ENCODE measurements at regions not wholly inside any gene's neighbourhood (a gene's known extent, or its start where the extent isn't known, plus 50 kb on each side); places are given as distances from the start of the nearest gene placed in this dataset.
"Not testable (repeated sequence)": the region's sequence is repeated elsewhere in the genome, so short reads cannot be mapped to it uniquely, and the experiment has no call there.

- no peak for DNase-seq (ENCODE audit: low spot score)
Measured at GRCh38 chr6:168255283-168255881, 64.2 kb downstream of the DACT2 start.

DNA sequence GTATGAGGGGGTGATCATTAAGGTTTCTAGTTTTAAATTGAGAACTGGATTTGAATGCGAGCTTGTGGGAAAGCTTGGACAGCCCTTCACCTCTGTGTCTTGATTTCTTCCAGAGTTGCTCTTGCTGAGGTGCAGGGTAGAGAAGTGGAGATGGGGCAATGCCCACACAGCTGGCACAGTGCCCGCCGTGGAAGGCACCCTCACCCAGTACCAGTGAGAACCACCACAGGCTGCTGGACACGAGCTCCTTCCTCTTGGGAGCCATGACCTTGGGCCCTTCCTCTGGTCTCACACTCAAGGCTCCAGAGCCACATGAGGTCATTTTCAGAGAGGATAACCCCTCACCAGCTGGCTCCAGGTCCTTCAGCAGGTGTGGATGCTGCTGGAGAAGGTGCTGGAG is 67.3 kb downstream of the DACT2 start:
- DNase-seq (ENCODE audit: low spot score), result no peak

GRCh38 chr6:168250250-168250649 is 69.3 kb downstream of the DACT2 start:
- DNase-seq (ENCODE audit: low spot score), result no peak

DNA sequence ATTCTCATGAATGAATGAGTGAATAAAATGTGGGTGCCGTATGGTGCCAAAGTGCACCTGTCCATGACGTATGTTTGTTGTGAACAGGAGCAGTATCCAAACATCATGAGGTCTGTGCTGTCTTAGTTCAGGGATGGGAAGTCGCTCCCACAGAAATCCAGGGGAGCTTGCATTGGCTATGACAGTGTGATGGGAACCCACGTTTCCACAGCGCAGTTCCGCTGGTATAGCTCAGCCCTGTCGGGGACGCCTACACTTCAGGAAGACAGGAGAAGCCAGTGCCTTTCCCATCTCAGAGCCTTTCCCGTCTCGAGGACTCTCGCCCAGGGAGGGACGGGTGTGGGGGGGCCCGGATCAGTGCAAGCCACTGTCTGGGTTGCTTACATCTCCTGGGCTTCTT is 69.8 kb downstream of the DACT2 start:
- DNase-seq (ENCODE audit: low spot score), result no peak

GRCh38 chr6:168248148-168248620 is 71.4 kb downstream of the DACT2 start:
- no peak for DNase-seq (ENCODE audit: low spot score)

- DNase-seq (ENCODE audit: low spot score), result peak; percentile 61
Measured at GRCh38 chr6:168247443-168248147, 72.0 kb downstream of the DACT2 start.

DNA sequence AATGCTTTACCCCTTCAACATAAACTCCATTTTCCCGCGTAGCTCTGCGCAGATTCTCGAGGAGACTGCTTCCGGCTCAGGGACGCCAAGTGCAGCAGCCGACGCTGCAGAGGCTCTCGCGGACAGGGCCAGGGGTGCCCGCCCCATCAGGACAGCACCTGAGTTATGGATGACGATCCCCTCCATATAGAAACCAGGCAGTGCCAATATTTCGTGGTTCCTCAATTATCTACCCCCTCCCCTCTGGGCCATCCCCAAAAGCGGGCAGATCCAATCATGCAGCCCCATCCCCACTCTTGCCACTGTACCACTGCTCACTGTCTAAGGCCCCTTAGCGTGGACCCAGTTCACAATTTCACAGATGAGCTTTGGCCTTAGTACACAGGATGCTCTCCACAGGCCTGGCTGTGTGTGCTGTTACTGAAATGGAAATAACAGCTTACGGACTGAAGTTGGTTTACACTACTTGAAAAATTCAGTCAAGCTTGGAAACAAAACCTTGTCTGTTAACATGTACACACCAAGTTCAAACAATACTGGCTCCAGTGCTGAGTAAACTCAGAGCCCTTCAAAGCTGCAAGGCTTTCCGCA is 74.5 kb downstream of the DACT2 start:
- no peak for DNase-seq (ENCODE audit: low spot score)

- DNase-seq (ENCODE audit: low spot score), result no peak
Measured at GRCh38 chr6:168243812-168244376, 75.7 kb downstream of the DACT2 start.

DNA sequence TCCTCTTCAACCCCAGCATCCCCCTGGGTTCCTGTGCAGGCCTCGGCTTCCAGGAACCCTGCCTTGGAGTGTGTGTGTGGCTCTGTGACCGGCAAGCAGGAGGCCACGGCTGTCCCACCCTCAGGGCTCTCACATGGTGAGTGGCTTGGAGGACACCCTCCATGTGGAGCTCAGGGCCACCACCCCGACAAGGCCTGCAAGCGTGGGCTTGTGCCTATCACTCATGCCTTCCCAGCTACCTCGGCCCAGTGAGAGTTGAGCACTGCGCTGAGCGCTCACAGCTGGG is 76.7 kb downstream of the DACT2 start:
- DNase-seq (ENCODE audit: low spot score), result no peak

DNA sequence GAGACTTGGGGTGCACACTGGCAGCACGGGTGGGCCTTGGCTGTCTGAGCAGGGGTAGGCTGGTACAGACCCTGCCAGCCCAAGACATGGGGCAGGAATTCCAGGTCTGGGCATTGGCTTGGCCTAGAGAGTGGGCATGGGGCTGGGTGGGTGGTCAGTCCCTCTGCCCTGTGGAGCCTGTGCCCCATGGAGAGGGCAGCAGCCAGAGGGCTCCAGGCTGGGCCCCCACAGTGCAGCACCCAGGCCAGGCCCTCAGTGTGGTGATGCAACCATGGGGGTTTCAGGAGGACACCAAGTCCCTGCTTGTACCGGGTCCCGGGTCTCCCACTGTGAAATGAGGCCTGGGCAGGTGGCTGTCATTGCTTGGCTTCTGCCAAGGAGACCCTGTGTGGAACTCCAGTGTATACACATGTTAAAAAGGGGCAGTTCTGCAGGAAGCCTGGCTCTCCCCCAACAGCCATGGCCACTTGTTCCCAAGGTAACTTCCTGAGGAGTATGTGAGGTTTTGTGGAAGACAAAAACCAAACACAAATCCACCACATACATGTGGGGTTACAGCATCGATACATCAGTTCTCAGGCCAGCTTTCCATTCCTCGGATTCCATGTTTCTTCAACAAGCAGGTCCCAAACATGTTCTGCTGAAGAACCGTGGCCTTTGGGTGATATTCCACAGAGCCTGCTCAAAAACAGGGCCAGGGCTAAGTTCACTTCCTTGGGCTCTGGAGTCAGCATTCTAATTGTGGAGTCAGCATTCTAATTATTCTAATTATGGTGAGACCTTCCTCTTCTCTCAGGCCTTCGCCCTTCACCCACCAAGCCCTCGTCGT is 77.3 kb downstream of the DACT2 start:
- no peak for DNase-seq (ENCODE audit: low spot score)

DNA sequence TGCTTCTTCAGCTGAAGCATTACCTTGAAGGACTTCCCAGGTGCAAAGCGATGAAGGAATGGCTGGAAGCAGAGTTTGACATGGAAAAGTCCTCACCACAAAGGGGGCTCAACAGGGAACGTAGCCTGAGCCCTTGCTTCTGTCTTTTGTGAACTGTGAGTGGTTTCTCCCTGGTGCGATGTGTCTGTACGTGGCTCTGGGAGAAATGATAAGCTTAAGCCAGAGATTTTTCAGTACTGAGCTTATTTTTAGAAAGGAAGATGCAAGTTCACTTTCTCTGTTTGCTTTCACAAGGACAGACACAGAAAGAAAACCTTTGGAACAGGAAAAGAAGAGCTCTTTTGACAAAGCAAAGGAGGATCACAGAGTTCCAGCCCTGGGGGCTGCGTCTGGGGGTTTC is 79.4 kb downstream of the DACT2 start:
- no peak for DNase-seq (ENCODE audit: low spot score)

DNA sequence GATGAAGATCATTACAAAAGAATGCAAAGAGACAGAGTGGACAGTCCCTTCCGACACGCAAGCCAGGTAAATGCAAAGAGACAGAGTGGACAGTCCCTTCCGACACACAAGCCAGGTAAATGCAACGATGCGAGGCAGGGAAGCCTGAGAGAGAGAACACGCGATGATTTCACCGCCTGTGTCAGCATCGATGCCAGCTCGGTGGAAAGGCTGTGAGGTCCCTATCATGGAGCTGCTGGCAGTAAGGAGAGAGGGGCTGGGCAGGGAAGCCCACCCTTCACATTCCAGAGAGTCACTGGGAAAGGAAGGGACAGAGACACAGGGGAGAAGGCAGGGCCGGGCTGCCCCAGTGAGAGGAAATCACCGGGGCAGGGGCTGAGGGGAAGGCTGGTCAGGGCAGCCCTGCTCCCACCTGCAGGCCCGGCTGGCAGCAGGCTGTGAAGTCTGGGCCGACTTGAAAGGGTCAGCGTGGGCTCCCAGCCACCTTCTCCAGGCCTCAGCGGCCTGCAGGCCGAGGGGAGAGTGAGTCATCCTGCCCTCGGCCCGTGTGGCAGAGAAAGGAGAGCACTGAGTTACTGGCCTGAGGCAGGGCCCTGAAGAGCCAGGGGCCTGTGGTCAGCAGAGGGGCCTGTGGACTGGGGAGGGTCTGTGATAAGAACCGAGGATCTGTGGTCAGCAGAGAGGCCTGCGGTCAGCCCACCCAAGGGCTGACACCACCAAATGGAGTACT is 80.4 kb downstream of the DACT2 start:
- no peak for DNase-seq (ENCODE audit: low spot score)

DNA sequence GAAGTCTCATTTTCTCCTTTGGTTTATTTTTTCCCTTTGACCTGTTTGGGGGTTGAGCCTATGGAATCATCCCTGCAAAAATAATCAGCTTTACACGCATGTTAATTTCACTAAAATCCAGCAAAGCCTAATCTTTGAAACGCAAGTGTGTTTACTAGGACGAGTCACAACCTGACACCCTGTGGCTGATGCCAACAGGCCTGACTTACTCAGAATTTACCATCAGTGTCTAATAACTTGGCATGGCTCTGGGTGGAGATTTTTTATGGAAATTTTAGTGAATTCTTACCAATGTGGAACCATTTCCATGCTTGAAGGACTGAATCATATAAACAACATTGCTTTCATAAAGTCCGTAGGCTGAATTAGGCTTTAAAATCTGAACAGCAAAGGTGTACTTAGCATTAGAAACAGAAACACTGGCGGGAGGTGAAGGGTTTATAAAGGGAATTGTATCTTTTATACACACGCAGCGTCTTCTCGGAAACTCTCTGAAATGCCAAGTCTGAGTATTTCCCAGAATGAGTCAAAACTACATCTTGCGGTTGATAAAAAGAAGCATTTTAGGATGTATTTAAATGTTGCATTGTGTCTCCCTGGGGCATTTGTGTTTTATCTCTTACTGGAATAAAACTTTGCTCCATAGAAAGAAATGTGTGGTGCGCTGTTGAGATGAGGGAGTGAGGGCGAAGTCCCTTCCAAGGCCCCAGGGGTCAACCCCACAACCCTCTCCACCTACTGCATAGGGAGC is 81.2 kb downstream of the DACT2 start:
- DNase-seq (ENCODE audit: low spot score), result no peak

- DNase-seq (ENCODE audit: low spot score), result not testable (repeated sequence)
Measured at GRCh38 chr6:168233875-168234213, 85.7 kb downstream of the DACT2 start.

DNA sequence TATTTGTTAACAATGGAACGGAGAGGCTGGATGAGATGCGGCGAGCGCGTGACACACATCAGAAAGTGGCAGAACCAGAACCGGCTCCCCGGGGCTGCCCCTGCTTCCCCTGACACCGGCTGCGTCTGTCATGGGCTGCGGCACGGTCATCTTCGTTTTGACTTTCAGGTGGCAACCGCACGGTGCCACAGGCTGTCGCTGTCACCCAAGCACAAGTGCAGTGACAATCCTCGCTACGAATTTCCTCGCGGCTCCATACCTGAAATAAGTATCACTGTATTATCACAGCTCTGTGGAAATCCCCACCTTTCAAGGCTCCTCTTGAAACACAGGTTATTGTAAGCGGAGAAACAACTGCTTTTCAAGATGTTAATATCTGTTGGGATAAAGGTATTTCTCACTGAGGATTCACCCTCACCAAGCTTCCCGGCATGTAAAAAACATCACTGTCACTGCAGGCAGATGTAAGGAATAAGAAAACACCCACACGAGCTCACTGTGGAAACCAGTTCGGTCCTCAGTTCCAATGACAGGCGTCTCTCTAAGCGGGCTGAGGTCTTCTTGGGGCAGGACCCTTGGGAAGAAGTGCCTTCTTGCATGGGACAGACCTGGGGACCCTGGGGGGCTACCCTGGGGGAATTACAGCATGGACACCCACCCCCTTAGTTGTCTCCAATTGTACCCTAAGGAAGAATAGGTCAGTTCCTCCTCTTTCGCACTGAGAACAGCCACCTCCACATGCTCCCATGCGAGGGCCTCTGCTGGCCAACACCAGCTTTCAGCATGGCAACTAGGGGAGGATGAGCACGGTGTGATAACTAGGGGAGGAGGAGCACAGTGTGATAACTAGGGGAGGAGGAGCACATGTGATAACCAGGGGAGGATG is 86.3 kb downstream of the DACT2 start:
- DNase-seq (ENCODE audit: low spot score), result no peak

- DNase-seq (ENCODE audit: low spot score), result no peak
Measured at GRCh38 chr6:168232528-168232927, 87.0 kb downstream of the DACT2 start.

- DNase-seq (ENCODE audit: low spot score), result no peak
Measured at GRCh38 chr6:168232062-168232461, 87.5 kb downstream of the DACT2 start.

DNA sequence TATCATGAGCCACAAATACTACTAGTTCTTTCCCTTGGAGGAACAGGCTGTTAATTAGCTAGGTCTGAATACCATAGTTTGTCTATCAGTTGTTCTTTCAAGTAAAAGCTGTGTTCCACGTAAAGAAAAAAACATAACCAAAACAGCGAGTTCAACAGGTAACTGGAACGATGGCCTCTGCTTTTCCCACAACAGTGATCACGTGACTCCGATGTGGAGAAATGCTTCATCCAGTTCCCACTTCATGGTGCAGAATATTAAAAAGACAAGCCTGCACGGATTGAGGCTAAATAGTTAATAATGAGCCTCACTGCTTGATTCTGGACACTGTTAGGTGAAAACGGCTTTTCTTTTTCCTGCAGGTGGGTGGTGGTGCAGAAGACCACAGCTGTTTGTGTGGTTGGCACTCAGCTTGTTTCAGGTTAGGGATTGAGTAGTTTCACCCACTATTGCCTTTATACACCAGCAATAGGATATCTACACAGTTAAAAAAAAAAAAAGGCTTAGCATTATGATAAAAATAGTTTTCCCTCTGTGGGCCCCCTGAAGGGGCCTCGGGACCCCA is 88.1 kb downstream of the DACT2 start:
- DNase-seq (ENCODE audit: low spot score), result no peak

GRCh38 chr6:168229368-168229752 is 90.2 kb downstream of the DACT2 start:
- DNase-seq (ENCODE audit: low spot score), result no peak

Measured in mucosa of gallbladder (tissue), 1 donor.